ENCODE measurements at regions not wholly inside any gene's neighbourhood (a gene's known extent, or its start where the extent isn't known, plus 50 kb on each side); places are given as distances from the start of the nearest gene placed in this dataset.
"Not testable (repeated sequence)": the region's sequence is repeated elsewhere in the genome, so short reads cannot be mapped to it uniquely, and the experiment has no call there.

DNA sequence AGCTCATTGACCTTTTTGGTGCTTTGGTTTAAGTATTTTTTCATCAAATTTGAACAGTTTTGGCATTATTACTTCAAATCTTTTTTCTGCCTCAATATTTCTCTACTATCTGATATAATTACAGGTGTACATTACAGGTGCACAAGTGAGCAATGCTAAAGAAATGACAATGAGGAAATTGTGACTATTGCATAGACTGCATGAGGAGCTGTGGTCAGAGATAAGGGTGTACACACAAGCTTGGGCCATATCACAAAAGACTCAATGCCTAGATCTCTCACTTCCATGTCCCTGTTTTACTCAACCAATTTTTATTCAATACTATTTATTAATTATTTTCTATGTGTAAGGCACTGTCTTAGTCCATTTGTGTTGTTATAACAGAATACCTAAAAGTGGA, 251.0 kb upstream of the UBASH3B start:
- H3K79me2 ChIP-seq (ENCODE audit: control insufficient read depth, insufficient read depth, low read length, poor library complexity) = no peaks in the 10 kb centered on the region
- no peak overlapping the region for H2AK5ac ChIP-seq (ENCODE audit: low read length)
- H3K36me3 ChIP-seq (ENCODE audit: control insufficient read depth in 1 of 2, insufficient read depth in 2 of 2, low read length in 2 of 2) = no peaks in the 10 kb centered on the region
- H3K23ac ChIP-seq (ENCODE audit: low read length) = no peak overlapping the region
- H2BK5ac ChIP-seq (ENCODE audit: low read depth, low read length, poor library complexity) = no peak overlapping the region
- no peaks in the 10 kb centered on the region for H3K79me1 ChIP-seq (ENCODE audit: low read length)
- H2AFZ ChIP-seq (ENCODE audit: insufficient read depth, low read length, poor library complexity) = no peak overlapping the region
- H2BK120ac ChIP-seq (ENCODE audit: insufficient read depth, low read length, poor library complexity) = no peak overlapping the region
- H3K4me2 ChIP-seq (ENCODE audit: low read length) = no peak overlapping the region
- H2BK12ac ChIP-seq (ENCODE audit: low read length) = no peak overlapping the region
- no peaks in the 10 kb centered on the region for H3K9me3 ChIP-seq (ENCODE audit: insufficient read depth, low read depth, low read length)
- no peak overlapping the region for H4K8ac ChIP-seq (ENCODE audit: low read depth, low read length)
- no peak overlapping the region for H3K4ac ChIP-seq (ENCODE audit: low read depth, low read length)
- H3K9ac ChIP-seq (ENCODE audit: low read length) = no peak overlapping the region
- peak; percentile 31 to 81 for DNase-seq
- H3K27me3 ChIP-seq (ENCODE audit: insufficient read depth, low read length) = no peaks in the 10 kb centered on the region
- H3K14ac ChIP-seq (ENCODE audit: low read length) = no peak overlapping the region
- no peaks in the 10 kb centered on the region for H3K4me1 ChIP-seq (ENCODE audit: control insufficient read depth in 1 of 2, insufficient read depth in 2 of 2, low read length in 2 of 2)
- no peak overlapping the region for H3K18ac ChIP-seq (ENCODE audit: low read length)
- no peak overlapping the region for H3K4me3 ChIP-seq (ENCODE audit: low read depth, low read length)
- H4K91ac ChIP-seq (ENCODE audit: low read depth, low read length) = no peak overlapping the region
- H3K27ac ChIP-seq (ENCODE audit: low read depth, low read length) = no peak overlapping the region
- no peak overlapping the region for H4K12ac ChIP-seq (ENCODE audit: low read depth, low read length)

DNA sequence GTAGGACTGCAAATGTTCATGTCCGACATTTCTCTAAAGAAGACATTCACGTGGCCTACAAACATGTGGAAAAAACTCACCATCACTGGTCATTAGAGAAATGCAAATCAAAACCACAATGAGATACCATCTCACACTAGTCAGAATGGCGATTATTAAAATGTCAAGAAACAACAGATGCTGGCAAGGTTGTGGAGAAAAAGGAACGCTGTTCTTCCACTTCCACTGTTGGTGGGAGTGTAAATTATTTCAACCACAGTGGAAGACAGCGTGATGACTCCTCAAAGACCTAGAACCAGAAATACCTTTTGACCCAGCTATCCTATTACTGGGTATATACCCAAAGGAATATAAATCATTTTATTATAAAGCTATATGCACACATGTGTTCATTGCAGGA, 253.9 kb upstream of the UBASH3B start:
- WGBS (ENCODE audit: extremely low coverage, insufficient coverage, insufficient read length) = no CpG with 5 or more reads among the region's 5 CpGs

DNA sequence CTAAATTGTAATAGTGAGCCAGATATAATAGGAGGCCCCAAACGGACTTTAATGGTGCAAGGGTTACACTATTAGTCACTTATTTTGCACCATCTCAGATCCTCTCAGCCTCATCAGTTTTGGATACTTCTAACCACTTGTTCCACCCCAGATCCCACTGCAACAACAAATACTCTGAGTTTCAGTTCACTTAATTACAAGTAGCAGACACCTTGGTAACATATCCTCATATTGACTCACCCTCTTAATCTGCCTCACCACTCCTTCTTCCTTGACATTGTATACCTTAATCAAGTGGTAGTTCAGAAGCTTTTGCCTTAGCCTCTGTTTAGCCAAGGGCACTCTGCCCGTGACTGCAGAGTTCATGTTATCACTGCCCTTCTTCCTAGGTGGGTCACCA, 256.1 kb upstream of the UBASH3B start:
- H4K12ac ChIP-seq (ENCODE audit: low read depth, low read length) = no peak overlapping the region
- H3K4me1 ChIP-seq (ENCODE audit: control insufficient read depth in 1 of 2, insufficient read depth in 2 of 2, low read length in 2 of 2) = no peaks in the 10 kb centered on the region
- H3K27ac ChIP-seq (ENCODE audit: low read depth, low read length) = no peak overlapping the region
- no peaks in the 10 kb centered on the region for H3K79me2 ChIP-seq (ENCODE audit: control insufficient read depth, insufficient read depth, low read length, poor library complexity)
- no peaks in the 10 kb centered on the region for H3K9me3 ChIP-seq (ENCODE audit: insufficient read depth, low read depth, low read length)
- DNase-seq = no peak
- H3K23ac ChIP-seq (ENCODE audit: low read length) = no peak overlapping the region
- no peak overlapping the region for H2BK5ac ChIP-seq (ENCODE audit: low read depth, low read length, poor library complexity)
- H2AFZ ChIP-seq (ENCODE audit: insufficient read depth, low read length, poor library complexity) = no peak overlapping the region
- H3K36me3 ChIP-seq (ENCODE audit: control insufficient read depth in 1 of 2, insufficient read depth in 2 of 2, low read length in 2 of 2) = no peaks in the 10 kb centered on the region
- H2BK120ac ChIP-seq (ENCODE audit: insufficient read depth, low read length, poor library complexity) = no peak overlapping the region
- H3K14ac ChIP-seq (ENCODE audit: low read length) = no peak overlapping the region
- no peaks in the 10 kb centered on the region for H3K79me1 ChIP-seq (ENCODE audit: low read length)
- no peak overlapping the region for H4K91ac ChIP-seq (ENCODE audit: low read depth, low read length)
- H3K4ac ChIP-seq (ENCODE audit: low read depth, low read length) = no peak overlapping the region
- H3K4me3 ChIP-seq (ENCODE audit: low read depth, low read length) = no peak overlapping the region
- no peak overlapping the region for H2BK12ac ChIP-seq (ENCODE audit: low read length)
- H3K27me3 ChIP-seq (ENCODE audit: insufficient read depth, low read length) = no peaks in the 10 kb centered on the region
- H4K8ac ChIP-seq (ENCODE audit: low read depth, low read length) = no peak overlapping the region
- H3K18ac ChIP-seq (ENCODE audit: low read length) = no peak overlapping the region
- no peak overlapping the region for H3K4me2 ChIP-seq (ENCODE audit: low read length)
- H2AK5ac ChIP-seq (ENCODE audit: low read length) = no peak overlapping the region
- WGBS (ENCODE audit: extremely low coverage, insufficient coverage, insufficient read length) = no CpG with 5 or more reads among the region's 2 CpGs
- no peak overlapping the region for H3K9ac ChIP-seq (ENCODE audit: low read length)

More for the DNA sequence above, 253.9 kb upstream of the UBASH3B start:
- not testable (repeated sequence) for H4K91ac ChIP-seq (ENCODE audit: low read depth, low read length); H4K12ac ChIP-seq (ENCODE audit: low read depth, low read length); H3K18ac ChIP-seq (ENCODE audit: low read length); H2BK12ac ChIP-seq (ENCODE audit: low read length); DNase-seq; H2AK5ac ChIP-seq (ENCODE audit: low read length); H3K9ac ChIP-seq (ENCODE audit: low read length); H3K79me2 ChIP-seq (ENCODE audit: control insufficient read depth, insufficient read depth, low read length, poor library complexity); H3K23ac ChIP-seq (ENCODE audit: low read length); H3K4me2 ChIP-seq (ENCODE audit: low read length); H3K27ac ChIP-seq (ENCODE audit: low read depth, low read length); H3K4me1 ChIP-seq (ENCODE audit: control insufficient read depth in 1 of 2, insufficient read depth in 2 of 2, low read length in 2 of 2); H3K4ac ChIP-seq (ENCODE audit: low read depth, low read length); H3K79me1 ChIP-seq (ENCODE audit: low read length); H4K8ac ChIP-seq (ENCODE audit: low read depth, low read length); H3K9me3 ChIP-seq (ENCODE audit: insufficient read depth, low read depth, low read length); H3K36me3 ChIP-seq (ENCODE audit: control insufficient read depth in 1 of 2, insufficient read depth in 2 of 2, low read length in 2 of 2); H3K27me3 ChIP-seq (ENCODE audit: insufficient read depth, low read length); H2AFZ ChIP-seq (ENCODE audit: insufficient read depth, low read length, poor library complexity); H3K14ac ChIP-seq (ENCODE audit: low read length); H2BK120ac ChIP-seq (ENCODE audit: insufficient read depth, low read length, poor library complexity); H3K4me3 ChIP-seq (ENCODE audit: low read depth, low read length); H2BK5ac ChIP-seq (ENCODE audit: low read depth, low read length, poor library complexity)

DNA sequence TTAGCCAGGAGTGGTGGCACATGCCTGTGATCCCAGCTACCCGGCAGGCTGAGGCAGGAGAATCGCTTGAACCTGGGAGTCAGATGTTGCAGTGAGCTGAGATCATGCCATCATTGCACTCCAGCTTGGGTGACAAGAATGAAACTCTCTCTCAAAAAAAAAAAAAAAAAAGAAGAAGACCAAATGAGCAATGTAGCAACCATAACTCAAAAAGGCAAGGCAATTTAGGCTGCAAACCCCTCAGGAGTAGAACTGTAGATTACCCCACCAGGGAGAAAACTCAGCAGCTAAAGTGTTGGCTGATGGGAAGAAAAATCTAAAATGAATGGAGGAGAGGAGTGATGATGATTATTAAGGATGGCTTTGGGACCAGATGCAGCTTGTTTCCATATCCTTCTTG, 256.7 kb upstream of the UBASH3B start:
- WGBS (ENCODE audit: extremely low coverage, insufficient coverage, insufficient read length) = no CpG with 5 or more reads among the region's 2 CpGs
- Histone ChIP-seq H3K4me3 (ENCODE audit: low read depth, low read length) (no peak overlapping the region), H3K4ac (ENCODE audit: low read depth, low read length) (no peak overlapping the region), H3K27ac (ENCODE audit: low read depth, low read length) (no peak overlapping the region), H2BK5ac (ENCODE audit: low read depth, low read length, poor library complexity) (no peak overlapping the region), H4K8ac (ENCODE audit: low read depth, low read length) (no peak overlapping the region), H3K4me1 (ENCODE audit: control insufficient read depth in 1 of 2, insufficient read depth in 2 of 2, low read length in 2 of 2) (no peaks in the 10 kb centered on the region), H3K18ac (ENCODE audit: low read length) (no peak overlapping the region), H3K79me1 (ENCODE audit: low read length) (no peaks in the 10 kb centered on the region), H4K91ac (ENCODE audit: low read depth, low read length) (no peak overlapping the region), H3K9ac (ENCODE audit: low read length) (no peak overlapping the region), H2AFZ (ENCODE audit: insufficient read depth, low read length, poor library complexity) (no peak overlapping the region), H4K12ac (ENCODE audit: low read depth, low read length) (no peak overlapping the region), H3K14ac (ENCODE audit: low read length) (no peak overlapping the region), H2BK120ac (ENCODE audit: insufficient read depth, low read length, poor library complexity) (no peak overlapping the region), H3K79me2 (ENCODE audit: control insufficient read depth, insufficient read depth, low read length, poor library complexity) (no peaks in the 10 kb centered on the region), H2BK12ac (ENCODE audit: low read length) (no peak overlapping the region), H3K4me2 (ENCODE audit: low read length) (no peak overlapping the region), H3K9me3 (ENCODE audit: insufficient read depth, low read depth, low read length) (no peaks in the 10 kb centered on the region), H3K27me3 (ENCODE audit: insufficient read depth, low read length) (no peaks in the 10 kb centered on the region), H3K23ac (ENCODE audit: low read length) (no peak overlapping the region), H2AK5ac (ENCODE audit: low read length) (no peak overlapping the region), H3K36me3 (ENCODE audit: control insufficient read depth in 1 of 2, insufficient read depth in 2 of 2, low read length in 2 of 2) (no peaks in the 10 kb centered on the region)
- DNase-seq = no peak

DNA sequence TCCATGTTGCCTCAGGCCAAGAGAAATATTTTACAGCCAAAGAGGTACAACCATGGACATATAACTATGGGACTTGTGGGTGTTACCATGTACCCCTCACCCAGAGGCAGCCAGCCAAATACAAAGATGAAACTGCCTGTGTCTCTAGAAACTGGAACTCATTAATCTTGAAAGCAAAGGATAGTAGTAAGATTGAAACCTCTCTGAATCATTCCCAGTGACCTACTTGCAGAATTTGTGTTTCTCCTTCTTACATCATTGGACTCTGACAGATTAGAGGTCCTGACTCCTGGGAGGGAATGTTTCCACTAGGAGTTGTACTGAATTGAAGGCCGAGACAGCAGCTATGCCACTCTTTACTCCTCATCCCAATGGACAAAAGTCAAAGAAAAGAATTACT, 257.4 kb upstream of the UBASH3B start:
- Histone ChIP-seq H2BK120ac (ENCODE audit: insufficient read depth, low read length, poor library complexity) (no peak overlapping the region), H3K79me2 (ENCODE audit: control insufficient read depth, insufficient read depth, low read length, poor library complexity) (no peaks in the 10 kb centered on the region), H3K27me3 (ENCODE audit: insufficient read depth, low read length) (no peaks in the 10 kb centered on the region), H2AFZ (ENCODE audit: insufficient read depth, low read length, poor library complexity) (no peak overlapping the region), H3K23ac (ENCODE audit: low read length) (no peak overlapping the region), H3K9ac (ENCODE audit: low read length) (no peak overlapping the region), H2BK12ac (ENCODE audit: low read length) (no peak overlapping the region), H2AK5ac (ENCODE audit: low read length) (no peak overlapping the region), H3K4me2 (ENCODE audit: low read length) (no peak overlapping the region), H3K4ac (ENCODE audit: low read depth, low read length) (no peak overlapping the region), H3K18ac (ENCODE audit: low read length) (no peak overlapping the region), H3K27ac (ENCODE audit: low read depth, low read length) (no peak overlapping the region), H2BK5ac (ENCODE audit: low read depth, low read length, poor library complexity) (no peak overlapping the region), H4K91ac (ENCODE audit: low read depth, low read length) (no peak overlapping the region), H3K14ac (ENCODE audit: low read length) (no peak overlapping the region), H3K4me1 (ENCODE audit: control insufficient read depth in 1 of 2, insufficient read depth in 2 of 2, low read length in 2 of 2) (no peaks in the 10 kb centered on the region), H4K8ac (ENCODE audit: low read depth, low read length) (no peak overlapping the region), H4K12ac (ENCODE audit: low read depth, low read length) (no peak overlapping the region), H3K9me3 (ENCODE audit: insufficient read depth, low read depth, low read length) (no peaks in the 10 kb centered on the region), H3K79me1 (ENCODE audit: low read length) (no peaks in the 10 kb centered on the region), H3K36me3 (ENCODE audit: control insufficient read depth in 1 of 2, insufficient read depth in 2 of 2, low read length in 2 of 2) (no peaks in the 10 kb centered on the region), H3K4me3 (ENCODE audit: low read depth, low read length) (no peak overlapping the region)
- no CpG with 5 or more reads among the region's 1 CpG for WGBS (ENCODE audit: extremely low coverage, insufficient coverage, insufficient read length)
- DNase-seq = no peak
